Globus pallidus (tissue), 1 donor: ENCODE measurements at regions not wholly inside any gene's neighbourhood (a gene's known extent, or its start where the extent isn't known, plus 50 kb on each side); places are given as distances from the start of the nearest gene placed in this dataset.
A peak's percentile ranks its signal among the peaks of the same experiment; 100 is the strongest.

Experiments used
- DNase-seq: peaks from one replicate; pipeline ENCODE4 v3.0.0-alpha.2; 2015; ENCODE audit warnings: low spot score

- no peak for DNase-seq
These were observed 711.4 kb upstream of the ACVR2A start for GRCh38 chr2:147133286-147133908.

GRCh38 chr2:147125145-147125544 lies 719.7 kb upstream of the ACVR2A start:
- DNase-seq: no peak

GRCh38 chr2:147122944-147123343 lies 721.9 kb upstream of the ACVR2A start:
- no peak for DNase-seq

- DNase-seq: no peak
These were observed 733.9 kb upstream of the ACVR2A start for GRCh38 chr2:147110962-147111361.

- no peak for DNase-seq
These were observed 734.5 kb upstream of the ACVR2A start for GRCh38 chr2:147110317-147110716.

- no peak for DNase-seq
These were observed 735.5 kb upstream of the ACVR2A start for GRCh38 chr2:147109291-147109690.

- no peak for DNase-seq
These were observed 736.3 kb upstream of the ACVR2A start for GRCh38 chr2:147108548-147108947.

- DNase-seq: no peak
These were observed 742.7 kb upstream of the ACVR2A start for GRCh38 chr2:147101941-147102790.

- DNase-seq: no peak
These were observed 744.3 kb upstream of the ACVR2A start for GRCh38 chr2:147100406-147101035.

GRCh38 chr2:147099845-147100244 lies 745.0 kb upstream of the ACVR2A start:
- DNase-seq: no peak

GRCh38 chr2:147098940-147099339 lies 745.9 kb upstream of the ACVR2A start:
- no peak for DNase-seq

- DNase-seq: no peak
These were observed 747.1 kb upstream of the ACVR2A start for GRCh38 chr2:147097747-147098146.

- no peak for DNase-seq
These were observed 748.2 kb upstream of the ACVR2A start for GRCh38 chr2:147096671-147097070.

GRCh38 chr2:147095376-147095775 lies 749.5 kb upstream of the ACVR2A start:
- DNase-seq: no peak

GRCh38 chr2:147094077-147094476 lies 750.8 kb upstream of the ACVR2A start:
- DNase-seq: no peak

GRCh38 chr2:147092266-147092665 lies 752.6 kb upstream of the ACVR2A start:
- DNase-seq: no peak

GRCh38 chr2:147091448-147091847 lies 753.4 kb upstream of the ACVR2A start:
- no peak for DNase-seq

GRCh38 chr2:147088871-147089270 lies 756.0 kb upstream of the ACVR2A start:
- DNase-seq: no peak

GRCh38 chr2:147086715-147087114 lies 758.1 kb upstream of the ACVR2A start:
- no peak for DNase-seq

- no peak for DNase-seq
These were observed 761.2 kb upstream of the ACVR2A start for GRCh38 chr2:147083664-147084063.

- peak; percentile 85 for DNase-seq
These were observed 761.8 kb upstream of the ACVR2A start for GRCh38 chr2:147082850-147083522.

- DNase-seq: no peak
These were observed 763.0 kb upstream of the ACVR2A start for GRCh38 chr2:147081831-147082230.

- DNase-seq: no peak
These were observed 768.2 kb upstream of the ACVR2A start for GRCh38 chr2:147076634-147077033.
